ENCODE measurements at regions not wholly inside any gene's neighbourhood (a gene's known extent, or its start where the extent isn't known, plus 50 kb on each side); places are given as distances from the start of the nearest gene placed in this dataset.

- TF ChIP-seq CTCF (IDR thresholded peaks at IDR 0.05; ENCODE audit: control extremely low read depth in 1 of 3, insufficient read depth in 1 of 3, low read depth in 1 of 3, low read length in 3 of 3): no peak
- no peak for TF ChIP-seq CREB1 (IDR thresholded peaks at IDR 0.05)
- no peak for TF ChIP-seq GTF2F1 (IDR thresholded peaks at IDR 0.05; ENCODE audit: borderline replicate concordance, low read depth, low read length)
These were observed 476.3 kb upstream of the GRIA1 start for GRCh38 chr5:153014194-153014593.
